T-helper 2 cell treated with Interferon-gamma antibody and Interleukin-4, amounts not matched to agents 100 ng/mL and 5 ng/mL, for 36 hours (primary cell): ENCODE measurements at regions not wholly inside any gene's neighbourhood (a gene's known extent, or its start where the extent isn't known, plus 50 kb on each side); places are given as distances from the start of the nearest gene placed in this dataset.

Experiments used
- intact Hi-C: fragments of 100-400 bp; cut with micrococcal nuclease; formaldehyde crosslinking; loops from one replicate; pipeline ENCODE4 v1.15.1; 2023

DNA sequence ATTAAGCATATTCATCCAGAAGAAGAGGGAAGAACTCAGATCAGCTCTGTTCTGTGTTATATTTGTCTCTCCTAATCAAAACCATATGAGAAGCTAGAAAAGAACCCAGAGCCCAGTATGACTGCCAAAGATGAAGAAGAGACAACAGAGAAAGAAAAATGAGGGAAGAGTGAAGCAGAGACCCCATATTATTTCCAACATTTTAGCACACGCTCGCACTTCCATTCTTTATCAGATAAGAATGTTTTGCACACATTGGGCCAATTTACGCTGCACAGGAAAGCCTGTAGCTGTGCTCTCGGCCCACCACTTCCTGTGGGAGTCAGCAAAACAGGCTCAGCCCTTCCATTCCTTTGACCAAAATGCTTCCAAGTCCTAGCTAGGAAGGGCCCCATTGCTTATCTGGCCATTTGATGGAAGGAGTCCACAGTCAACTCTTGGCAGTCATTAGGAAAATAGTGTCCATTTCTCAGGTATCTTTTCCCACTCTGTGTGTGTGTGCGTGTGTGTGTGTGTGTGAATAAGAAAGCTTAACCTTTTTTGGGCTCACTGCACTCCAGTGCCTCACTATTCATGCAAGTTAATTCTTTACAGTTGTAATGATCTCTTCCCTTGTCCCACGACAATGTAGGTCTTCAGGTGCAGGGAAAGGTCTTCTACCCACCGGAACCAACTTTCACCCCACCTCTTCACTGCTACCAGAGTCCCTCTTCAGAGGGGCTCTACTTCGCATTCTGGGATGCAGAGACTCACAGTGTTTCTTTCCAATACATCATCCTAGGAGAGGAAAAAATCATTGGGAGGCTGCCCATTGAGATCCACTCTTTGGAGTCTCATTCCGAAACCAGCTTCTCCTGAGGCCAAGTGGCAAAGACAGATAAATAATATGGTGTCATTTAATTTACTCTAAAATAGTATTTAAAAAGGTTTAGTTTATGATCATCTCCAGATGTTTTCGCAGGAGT is 237.5 kb downstream of the COG6 start:
- intact Hi-C loops = no loop called here

- intact Hi-C loops = no loop called here
These were observed 238.3 kb downstream of the COG6 start for GRCh38 chr13:39893808-39894207.

GRCh38 chr13:39894586-39894985 is 239.1 kb downstream of the COG6 start:
- intact Hi-C loops = no loop called here

DNA sequence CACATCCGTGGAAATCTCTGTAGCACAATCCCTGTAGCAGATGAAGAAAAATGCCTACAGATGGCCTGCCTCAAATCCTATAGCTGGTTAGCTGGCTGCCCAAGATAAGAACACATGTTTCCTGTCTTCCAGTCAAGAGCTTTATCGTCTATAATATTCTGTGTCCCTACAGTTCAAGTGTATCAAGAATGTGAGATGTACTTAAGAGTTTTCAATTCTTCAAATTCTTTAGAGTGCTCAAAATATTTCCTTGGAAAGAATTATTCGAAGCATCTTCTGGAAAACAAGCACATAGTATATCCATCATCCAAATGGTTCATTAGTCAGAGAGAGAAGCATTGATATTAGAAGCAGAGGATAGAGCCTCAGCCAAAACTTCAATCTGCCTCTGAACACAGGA is 239.8 kb downstream of the COG6 start:
- intact Hi-C loops = no loop called here

DNA sequence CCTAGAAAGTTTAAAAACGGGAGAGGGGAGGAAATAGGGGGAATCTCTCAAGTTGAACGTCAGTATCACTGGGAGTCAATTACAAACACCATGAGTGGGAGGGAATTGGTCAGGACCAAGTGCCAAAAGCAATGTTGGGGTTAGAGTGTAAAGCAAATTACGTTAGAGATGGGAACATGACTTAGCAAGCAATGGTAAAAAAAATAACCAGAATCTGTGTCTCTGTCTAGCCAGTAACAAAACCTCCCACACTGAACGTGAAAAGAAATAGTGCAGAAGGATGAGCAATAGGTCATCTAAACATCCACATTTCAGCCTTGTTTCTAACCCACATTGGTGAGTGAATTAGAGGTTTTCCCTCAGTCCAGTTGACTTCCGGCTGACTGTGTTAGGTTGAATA is 242.2 kb downstream of the COG6 start:
- intact Hi-C loops = no loop called here

DNA sequence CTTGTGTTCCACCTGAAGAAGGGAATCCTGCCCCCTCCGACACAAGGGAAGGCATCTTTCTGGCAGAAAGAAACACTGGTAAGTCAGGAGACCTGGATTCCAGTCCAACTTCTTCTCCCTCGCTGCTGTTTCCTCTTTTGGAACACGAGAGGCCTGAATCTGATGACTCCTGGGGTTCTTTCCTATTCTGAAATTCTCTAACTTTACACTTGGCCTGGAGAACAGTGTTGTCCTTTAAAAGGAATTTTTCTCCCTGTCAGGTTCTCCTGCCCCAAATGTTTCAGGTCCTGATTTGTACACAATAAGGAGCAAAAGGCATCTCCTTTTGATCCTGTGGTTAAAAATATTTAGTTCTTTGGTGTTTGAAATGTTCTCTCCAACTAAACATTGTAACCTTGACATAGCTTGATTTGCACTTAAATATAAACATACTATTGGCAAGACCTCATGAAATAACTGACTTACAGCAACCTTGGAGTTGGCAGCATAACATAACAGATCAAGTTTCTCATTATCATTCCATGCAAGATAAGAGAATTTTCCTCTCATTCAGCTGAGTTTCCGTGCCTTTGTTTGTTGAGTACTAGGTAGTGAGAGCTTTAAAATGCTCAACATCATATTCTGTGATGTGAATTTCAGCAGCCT is 244.8 kb downstream of the COG6 start:
- intact Hi-C loops = no loop called here

GRCh38 chr13:39904959-39905358 is 249.5 kb downstream of the COG6 start:
- intact Hi-C loops = no loop called here

DNA sequence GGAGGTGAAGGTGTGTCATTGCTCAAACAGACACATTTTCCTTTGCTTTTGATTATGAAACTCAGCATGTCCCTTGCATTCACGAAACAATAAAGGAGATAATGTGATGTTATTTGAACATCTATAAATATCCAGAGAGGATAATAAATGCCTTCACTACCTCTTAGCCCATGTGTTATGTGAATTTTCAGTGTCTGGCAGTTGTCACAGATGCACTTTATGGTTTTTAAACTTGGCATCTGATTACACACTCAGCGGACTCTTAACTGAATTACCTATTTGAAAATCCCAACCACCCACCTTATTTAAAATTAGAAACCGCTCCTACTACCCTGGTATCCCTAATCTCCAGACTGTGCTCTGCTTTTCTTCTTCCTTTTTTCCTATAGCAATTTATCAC is 254.2 kb downstream of the COG6 start:
- intact Hi-C loops = no loop called here

GRCh38 chr13:39910041-39910440 is 254.6 kb downstream of the COG6 start:
- intact Hi-C loops = no loop called here

DNA sequence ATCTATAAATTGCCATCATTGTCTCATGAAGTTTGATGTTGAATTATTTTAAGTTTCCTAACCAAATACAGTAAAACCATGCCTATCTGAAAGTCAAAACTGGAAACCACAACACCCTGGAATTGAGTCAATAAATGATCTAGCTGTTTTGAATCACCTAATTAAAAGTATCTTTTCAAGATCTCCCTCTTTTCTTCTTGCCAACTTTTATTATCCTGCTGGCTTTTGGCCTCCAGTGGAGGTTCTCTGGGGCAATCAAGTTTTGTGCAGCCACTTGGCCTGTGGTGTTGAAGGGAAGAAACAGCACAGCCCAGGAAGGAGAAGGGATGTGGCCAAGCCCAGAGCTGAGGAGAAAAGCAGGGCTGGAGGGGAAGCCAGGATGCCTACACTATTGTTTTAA is 255.4 kb downstream of the COG6 start:
- intact Hi-C loops = no loop called here

- intact Hi-C loops = no loop called here
These were observed 257.9 kb downstream of the COG6 start for GRCh38 chr13:39913339-39913738.

DNA sequence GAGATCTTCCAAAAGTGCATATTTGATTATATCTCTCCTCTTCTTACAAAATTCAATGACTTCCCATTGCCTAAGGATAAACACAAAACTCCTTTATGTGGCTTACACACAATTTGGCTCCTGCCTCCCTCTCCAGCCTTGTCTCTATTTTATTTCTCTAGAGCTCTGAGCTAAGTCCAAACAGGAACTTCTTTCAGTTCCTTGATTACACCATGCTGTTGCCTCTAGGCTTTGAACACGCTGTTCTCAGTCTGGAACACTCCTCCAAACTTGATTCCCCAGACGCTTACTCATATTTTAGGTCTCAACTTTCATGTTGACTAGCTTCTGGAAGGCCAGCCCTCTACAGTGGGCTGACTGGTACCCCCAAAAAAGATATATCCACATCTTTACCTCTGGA is 258.5 kb downstream of the COG6 start:
- intact Hi-C loops = no loop called here

DNA sequence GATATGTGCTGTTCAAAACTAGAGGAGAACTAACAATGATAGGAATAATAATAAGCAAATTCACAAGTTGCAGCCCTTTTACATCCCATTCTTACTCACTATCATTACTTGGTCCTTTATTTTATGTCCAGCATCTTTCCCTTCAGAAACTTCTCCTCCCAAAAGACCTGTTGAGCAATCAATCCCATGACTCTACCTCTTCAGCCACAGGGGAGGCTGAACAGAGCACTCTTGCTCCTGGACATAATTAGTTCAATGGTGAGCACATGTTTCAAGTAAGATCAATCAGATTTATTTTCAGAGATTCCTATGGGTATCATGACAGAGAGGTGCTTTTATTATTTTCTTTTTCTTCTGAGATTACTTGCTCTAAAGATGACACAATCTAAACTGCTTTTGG is 260.0 kb downstream of the COG6 start:
- intact Hi-C loops = no loop called here

- intact Hi-C loops = no loop called here
These were observed 260.9 kb downstream of the COG6 start for GRCh38 chr13:39916330-39916729.

- intact Hi-C loops = no loop called here
These were observed 263.3 kb downstream of the COG6 start for GRCh38 chr13:39918620-39919236.

- intact Hi-C loops = no loop called here
These were observed 265.2 kb downstream of the COG6 start for GRCh38 chr13:39920613-39921012.

DNA sequence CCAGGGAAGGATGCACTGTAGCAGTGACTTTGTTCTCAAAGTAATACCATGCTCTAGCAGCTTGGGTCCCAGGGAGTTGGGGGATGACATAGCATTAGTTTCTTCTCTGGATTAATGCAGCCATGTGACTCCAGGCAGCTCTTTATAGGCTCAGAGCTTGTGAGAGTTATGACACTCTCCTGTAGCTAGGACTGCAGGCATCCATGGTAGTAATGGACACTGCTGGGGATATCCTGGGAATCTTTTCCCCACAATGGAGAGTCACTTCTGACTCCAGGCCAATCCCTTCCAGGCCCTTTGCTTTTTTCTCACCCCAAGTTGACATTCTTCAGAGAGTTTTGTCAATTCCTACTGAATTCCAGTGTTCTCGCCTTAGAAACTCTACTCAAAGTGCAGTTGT is 270.9 kb downstream of the COG6 start:
- intact Hi-C loops = no loop called here

- intact Hi-C loops = no loop called here
These were observed 272.8 kb downstream of the COG6 start for GRCh38 chr13:39928261-39928660.

GRCh38 chr13:39929583-39929982 is 274.1 kb downstream of the COG6 start:
- intact Hi-C loops = no loop called here

DNA sequence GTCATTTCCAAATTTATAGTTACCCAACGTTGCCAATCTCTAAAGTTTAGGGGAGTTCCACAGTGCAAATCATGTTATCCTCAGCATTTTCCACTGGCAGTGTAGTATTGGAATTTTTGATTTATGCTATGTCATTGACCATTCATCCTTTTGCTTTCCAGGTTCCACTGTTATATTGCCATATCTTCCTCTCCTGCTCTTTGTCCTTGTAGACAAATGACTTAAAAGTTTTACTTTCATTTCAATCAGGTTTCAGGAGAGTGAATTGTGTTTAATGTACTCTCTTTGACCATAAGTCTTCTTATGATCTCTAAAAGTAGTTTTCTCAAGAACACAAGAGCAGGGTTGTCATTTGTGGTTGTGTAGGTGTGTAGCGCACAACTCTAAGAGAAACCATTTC is 274.6 kb downstream of the COG6 start:
- intact Hi-C loops = no loop called here

DNA sequence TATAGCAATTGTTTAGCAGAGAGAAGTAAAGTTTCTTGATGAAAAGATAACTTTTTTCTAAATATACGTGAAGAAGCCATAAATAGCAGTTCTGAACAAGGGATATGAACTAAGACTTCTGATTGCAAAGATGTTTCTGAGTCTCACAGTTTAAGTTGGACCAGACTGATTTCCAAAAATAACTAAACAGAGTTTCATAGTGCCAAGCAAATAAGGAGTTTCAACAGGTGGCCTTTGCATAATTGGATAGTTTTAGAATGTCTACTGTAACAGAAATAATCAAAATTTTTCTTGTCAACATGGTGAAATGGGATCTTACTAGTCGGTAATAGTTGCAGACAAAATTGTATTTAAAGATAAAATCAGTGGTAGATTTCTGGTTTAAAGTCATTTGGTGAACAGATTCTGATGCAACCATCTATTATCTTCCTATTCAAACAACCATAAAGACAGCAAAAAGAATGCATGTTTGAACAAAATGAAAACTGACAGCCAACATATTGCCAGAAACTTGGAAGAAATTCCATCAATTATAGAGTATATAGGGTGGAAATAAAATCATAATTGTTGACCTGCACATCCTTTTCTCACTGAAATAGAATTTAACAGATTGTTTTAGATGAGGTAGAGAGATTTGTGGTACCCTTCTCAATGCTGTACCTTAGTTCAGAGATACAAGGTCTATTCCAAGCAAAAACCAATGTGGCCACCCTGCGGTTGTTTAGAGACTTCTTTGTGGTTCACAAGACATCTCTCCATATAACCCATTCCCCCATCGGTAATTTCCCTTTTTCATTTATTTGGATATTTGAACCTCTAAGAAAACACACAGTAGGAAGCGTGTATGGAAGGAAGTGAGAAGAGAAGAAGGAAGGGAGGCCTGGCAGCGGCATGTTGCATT is 275.3 kb downstream of the COG6 start:
- intact Hi-C loops = no loop called here
